NCI-H69 (cell line): ENCODE measurements at regions not wholly inside any gene's neighbourhood (a gene's known extent, or its start where the extent isn't known, plus 50 kb on each side); places are given as distances from the start of the nearest gene placed in this dataset.
A peak's percentile ranks its signal among the peaks of the same experiment; 100 is the strongest.
"Not testable (repeated sequence)": the region's sequence is repeated elsewhere in the genome, so short reads cannot be mapped to it uniquely, and the experiment has no call there.

Experiments
- DNase-seq: peaks from one replicate; lab custom pipeline; 2025; lab: John Stamatoyannopoulos, UW

DNA sequence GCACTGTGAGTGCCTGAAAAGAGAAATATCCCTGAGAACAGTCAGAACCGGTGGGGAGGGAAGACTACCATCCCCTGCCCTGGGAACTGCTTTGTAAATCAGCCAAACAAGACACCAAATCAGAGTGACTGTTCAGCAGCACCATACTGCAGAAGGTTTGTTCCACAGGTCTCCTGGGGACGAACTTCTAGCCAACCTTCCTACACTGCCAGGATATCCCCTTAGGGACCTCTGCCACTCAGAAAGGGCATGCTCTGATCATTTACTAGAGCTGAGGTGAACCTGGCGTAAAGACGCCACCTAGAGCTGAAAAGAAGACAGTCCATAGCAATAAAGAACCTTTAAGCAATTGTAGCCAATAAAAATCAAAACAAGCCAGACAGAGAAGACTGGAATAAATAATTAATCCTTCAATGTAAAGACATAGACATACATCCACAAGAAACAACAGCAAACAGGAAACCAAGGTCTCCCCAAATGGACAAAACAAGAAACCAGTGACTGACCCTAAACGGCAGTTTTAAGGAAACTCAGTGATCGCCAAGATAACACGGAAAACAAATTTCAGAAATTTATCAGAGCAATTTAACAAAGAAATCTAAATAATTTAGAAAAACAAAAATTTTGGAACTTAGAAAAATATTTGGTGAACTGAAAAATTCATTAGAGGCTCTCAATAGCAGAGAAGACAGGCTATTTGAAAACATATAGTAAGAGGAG, 228.1 kb upstream of the AMIGO2 start:
- DNase-seq = peak; percentile 87

DNA sequence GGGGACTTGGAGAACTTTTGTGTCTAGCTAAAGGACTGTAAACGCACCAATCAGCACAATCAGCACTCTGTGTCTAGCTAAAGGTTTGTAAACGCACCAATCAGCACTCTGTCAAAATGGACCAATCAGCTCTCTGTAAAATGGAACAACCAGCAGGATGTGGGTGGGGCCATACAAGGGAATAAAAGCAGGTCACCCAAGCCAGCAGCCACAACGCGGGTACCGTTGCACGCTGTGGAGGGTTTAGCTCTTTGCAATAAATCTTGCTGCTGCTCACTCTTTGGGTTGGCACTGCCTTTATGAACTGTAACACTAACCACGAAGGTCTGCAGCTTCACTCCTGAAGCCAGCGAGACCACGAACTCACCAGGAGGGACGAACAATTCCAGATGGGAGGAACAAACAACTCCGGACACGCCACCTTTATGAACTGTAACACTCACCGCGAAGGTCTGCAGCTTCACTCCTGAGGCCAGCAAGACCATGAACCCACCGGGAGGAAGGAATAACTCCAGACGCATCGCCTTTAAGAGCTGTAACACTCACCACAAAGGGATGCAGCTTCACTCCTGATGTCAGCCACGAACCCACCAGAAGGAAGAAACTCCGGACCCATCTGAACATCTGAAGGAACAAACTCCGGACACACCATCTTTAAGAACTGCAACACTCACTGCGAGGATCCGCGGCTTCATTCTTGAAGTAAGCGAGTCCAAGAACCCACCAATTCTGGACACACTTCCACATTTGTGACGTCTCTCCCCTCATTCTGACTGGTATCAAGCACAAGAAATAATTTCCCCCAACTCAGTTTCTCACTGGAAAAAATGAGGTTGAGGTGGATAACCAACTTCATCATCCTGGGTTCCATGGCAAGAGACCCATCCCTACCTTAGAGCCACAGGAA, 227.3 kb upstream of the AMIGO2 start:
- DNase-seq = not testable (repeated sequence)

- DNase-seq = no peak
Measured at GRCh38 chr12:47306130-47306529, 226.4 kb upstream of the AMIGO2 start.

GRCh38 chr12:47305464-47305863, 225.7 kb upstream of the AMIGO2 start:
- no peak for DNase-seq

DNA sequence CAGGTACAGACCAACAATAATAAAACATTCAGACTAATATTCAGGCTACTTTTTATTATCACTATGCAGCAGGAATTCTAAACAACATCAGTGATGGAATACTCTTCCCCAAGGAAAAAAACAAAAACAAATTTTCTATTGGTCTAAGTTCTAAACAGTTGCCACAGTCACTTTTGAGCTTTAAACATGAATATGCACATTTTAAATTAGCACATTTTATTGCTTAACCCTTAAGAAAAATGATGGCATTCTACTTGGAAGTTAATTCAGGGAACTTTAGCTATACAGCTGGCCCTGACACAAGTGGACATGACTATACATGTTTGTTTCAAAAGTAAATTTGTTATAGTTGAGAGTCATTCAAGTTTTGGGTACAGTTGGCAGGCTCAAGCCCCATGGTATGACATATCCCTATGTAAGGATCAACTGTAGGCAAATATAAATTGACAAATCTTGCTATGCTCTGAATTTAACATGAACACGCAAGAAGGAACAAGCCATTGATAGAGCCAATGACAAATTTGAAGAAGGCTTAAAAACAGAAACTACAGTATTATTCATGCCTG, 224.3 kb upstream of the AMIGO2 start:
- no peak for DNase-seq

DNA sequence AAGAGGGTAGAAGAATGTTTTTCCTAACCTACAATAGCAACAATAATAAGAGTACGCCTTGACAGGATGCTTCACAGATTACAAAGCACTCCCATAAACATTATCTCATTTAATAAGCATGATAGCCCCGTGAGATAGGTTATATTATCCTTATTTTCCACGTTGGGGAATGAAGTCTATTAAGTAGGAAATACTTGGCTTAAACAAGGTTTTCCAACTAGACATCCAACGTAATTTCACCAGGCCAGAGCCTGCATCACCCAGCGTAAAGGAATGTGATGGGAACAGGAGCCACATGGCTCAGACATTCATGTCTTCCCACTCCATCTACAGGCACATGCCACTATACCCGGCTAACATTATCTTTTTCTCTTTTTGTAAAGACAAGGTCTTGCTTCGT, 223.4 kb upstream of the AMIGO2 start:
- no peak for DNase-seq

DNA sequence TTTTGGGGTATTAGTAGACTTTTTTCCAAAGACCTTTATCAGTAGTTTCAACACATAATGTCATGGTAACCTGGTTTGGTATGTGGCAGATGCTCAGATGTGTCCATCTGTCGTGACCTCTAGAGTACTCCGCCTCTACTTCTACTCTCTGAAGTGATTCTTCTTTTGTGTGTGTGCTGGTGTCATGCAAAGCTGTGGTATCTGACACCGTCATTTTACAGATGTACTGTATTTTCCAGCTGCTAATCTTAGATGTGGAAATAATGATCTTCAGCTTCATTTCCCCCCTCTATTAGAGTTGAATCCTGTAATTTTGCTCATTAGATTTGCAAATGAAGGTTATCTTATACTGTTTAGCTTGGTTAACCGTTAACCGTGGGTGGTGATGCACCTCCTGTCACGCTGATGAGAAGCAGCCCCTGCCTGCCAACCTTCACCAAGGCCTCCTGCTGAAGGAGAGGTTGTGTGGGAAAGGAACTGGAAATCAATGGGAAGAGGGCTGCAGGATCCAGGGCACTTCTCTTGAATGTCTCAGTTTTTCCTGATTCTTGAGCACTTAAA, 222.4 kb upstream of the AMIGO2 start:
- DNase-seq = peak; percentile 65

DNA sequence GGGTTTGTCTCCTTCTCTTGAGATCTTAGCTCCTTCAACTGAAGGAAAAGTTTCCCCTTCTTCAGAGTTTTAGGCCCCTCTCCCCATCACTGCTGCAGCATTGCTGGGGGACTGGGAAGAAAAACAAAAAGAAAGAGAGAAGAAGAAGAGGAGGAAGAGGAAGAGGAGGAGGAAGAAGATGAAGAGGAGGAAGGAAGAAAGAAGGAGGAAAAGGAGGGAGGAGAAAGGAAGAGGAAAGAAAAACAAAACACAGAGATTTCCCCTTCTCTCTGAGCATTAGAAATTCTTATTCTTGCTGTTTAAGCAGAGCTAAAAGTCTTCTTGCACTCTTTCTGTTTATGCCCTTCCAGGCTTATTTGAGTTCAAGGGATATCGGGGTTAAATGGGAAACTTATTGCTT, 219.8 kb upstream of the AMIGO2 start:
- no peak for DNase-seq

- no peak for DNase-seq
Measured at GRCh38 chr12:47297993-47298392, 218.2 kb upstream of the AMIGO2 start.

GRCh38 chr12:47296828-47297227, 217.1 kb upstream of the AMIGO2 start:
- DNase-seq = peak; percentile 64

DNA sequence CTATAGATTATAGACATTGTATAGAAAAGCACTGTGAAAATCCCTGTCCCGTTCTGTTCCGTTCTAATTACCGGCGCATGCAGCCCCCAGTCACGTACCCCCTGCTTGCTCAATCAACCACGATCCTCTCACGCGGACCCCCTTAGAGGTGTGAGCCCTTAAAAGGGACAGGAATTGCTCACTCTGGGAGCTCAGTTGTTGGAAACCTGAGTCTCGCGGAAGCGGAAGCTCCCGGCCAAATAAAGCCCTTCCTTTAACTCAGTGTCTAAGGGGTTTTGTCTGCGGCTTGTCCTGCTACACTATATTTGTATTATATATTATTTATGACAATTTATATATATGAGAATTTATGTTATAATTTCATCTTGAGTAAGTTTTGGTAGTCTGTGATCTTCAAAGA, 213.6 kb upstream of the AMIGO2 start:
- no peak for DNase-seq

DNA sequence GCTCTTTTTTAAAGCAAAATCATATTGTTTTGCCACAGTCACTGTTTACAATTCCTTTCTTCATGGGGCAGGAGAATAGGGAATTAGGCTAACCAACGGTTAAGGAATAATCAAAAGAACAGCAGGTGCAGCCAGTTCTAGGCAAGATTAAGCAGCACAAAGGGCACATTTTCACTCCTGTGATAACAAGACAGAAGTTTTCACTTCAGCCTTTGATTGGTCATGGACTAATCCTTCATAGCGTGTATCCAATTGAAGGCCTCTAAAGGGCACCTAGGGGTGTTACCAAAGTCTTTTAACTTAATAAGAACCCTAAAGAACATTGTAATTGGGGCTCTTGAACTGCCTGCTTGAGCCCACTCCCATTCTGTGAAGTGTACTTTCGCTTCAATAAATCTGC, 206.9 kb upstream of the AMIGO2 start:
- DNase-seq = no peak
